GM18861 (cell line): ENCODE measurements at regions not wholly inside any gene's neighbourhood (a gene's known extent, or its start where the extent isn't known, plus 50 kb on each side); places are given as distances from the start of the nearest gene placed in this dataset.
A peak's percentile ranks its signal among the peaks of the same experiment; 100 is the strongest.

Experiments
- ATAC-seq: cut with Tn5 transposase; IDR thresholded peaks from one replicate; pipeline ENCODE4 v1.9.1; 2021; ENCODE audit not compliant: unreplicated experiment

DNA sequence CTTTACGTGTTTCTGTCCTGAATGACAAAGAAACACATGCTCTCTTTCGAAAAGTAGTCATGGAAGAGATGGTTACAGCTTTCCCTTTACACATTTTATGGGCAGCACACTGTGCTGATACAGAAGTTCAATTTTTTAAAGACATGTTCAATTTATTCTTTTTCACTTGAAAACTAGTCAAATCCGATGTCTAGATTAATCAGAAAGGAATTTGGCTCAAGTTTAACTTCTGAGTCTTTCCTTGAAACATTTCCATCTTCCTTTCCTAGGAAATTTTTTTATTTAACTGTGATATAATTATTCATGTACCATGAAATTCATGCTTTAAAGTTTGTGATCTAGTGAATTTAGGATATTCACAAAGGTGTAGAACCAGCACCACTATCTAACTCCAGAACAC is 360.1 kb downstream of the TNS3 start:
- no peak for ATAC-seq

DNA sequence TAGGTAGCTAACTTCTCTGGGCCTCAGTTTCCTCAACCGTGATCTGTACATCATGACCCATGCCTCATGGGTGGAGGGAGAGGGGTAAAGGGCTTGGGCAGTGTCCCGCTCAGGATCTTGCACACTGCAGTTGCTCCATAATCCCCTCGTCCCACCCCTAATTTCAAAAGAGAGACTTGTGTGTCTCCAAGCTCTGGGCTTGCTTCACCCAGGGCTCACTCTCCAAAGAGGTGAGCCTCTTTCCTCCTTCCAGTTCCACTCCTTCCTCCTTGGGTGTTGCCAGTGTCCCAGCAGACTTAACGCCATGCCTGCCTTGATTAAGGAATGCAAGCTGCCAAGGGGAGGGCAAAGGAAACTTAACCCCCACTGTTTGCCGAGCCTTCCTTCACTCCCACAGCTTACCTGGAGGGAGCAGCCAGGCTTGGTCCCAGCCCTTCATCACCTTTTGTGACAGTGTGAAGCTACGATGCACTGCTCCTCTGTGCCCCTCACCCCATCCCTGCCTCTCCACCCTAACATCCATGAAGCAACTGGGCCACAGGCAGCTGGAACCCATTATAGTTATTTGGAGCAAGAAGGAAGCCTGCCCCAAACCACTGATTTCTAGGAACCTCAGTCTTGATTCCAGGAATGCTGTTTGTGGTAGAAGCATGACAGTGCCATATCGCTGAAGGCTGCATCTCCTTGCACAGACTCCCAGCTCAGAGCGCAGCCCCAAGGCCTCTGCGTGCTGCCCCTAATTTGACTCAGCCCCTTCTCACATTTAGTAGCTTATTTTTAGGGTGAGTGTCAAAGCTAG is 363.3 kb downstream of the TNS3 start:
- ATAC-seq = no peak

- ATAC-seq = no peak
Observed at GRCh38 chr7:47217570-47218360, 364.1 kb downstream of the TNS3 start.

GRCh38 chr7:47217086-47217485 is 364.8 kb downstream of the TNS3 start:
- no peak for ATAC-seq

DNA sequence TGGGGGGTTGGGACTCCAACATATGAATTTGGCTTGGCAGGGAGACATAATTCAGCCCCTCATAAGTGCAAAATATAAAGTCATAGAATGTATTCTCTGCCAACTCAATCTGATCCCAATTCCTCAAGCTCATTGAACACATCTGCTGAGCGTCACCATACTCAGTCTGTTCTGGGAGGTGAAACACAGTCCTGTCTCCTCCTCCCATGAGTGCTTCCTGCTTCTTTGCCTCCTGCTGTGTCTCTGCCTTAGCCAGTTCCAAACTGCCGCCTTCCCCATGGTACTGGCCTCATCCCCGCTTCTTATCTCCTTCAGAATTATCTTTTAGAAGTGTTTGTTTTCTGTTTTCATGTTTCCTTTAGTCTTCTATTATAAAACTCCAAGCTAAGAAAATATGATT is 365.5 kb downstream of the TNS3 start:
- no peak for ATAC-seq

DNA sequence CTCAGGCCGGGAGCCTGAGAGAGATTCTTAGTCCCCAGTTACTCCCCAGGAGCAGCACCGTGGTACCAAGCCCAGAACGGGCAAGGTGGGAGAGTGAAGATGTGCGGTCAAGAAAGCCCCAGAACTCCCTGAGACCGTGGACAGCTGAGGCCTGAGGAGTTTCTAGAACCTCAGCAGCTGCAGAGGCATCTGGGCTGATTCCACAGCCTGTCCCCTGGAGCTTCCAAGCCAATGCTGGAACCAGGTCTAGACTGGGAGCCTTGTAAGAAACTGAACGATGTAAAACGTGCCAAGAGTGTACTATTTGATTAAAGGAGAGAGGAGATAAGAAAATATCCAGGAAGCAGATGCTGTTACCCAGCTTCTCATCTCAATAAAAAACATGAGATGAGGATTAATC is 366.3 kb downstream of the TNS3 start:
- ATAC-seq = no peak

GRCh38 chr7:47215049-47215448 is 366.9 kb downstream of the TNS3 start:
- ATAC-seq = no peak

- ATAC-seq = no peak
Observed at GRCh38 chr7:47213276-47213675, 368.6 kb downstream of the TNS3 start.

DNA sequence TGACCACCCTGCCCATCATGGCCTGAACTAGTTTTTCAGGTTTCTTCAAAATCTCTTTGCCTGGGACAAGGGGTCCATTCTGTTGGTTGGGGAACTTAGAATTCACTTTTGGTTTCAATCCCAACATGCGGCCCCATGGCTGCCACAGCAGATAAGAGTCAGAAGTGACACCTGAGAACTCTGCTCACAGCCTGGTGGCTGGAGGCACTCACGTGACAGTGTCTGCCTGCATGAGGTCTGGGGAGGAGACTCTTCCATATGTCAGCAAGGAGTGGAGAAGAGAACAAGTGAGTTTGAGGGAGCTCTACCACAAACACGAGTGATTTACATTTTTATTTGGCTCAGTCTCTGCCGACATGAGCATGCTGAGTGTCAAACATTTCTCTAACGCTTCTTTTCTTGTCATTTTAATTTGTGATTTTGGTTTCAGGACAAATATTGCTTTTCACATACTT is 370.4 kb downstream of the TNS3 start:
- ATAC-seq = no peak

- ATAC-seq = no peak
Observed at GRCh38 chr7:47210281-47210854, 371.5 kb downstream of the TNS3 start.

DNA sequence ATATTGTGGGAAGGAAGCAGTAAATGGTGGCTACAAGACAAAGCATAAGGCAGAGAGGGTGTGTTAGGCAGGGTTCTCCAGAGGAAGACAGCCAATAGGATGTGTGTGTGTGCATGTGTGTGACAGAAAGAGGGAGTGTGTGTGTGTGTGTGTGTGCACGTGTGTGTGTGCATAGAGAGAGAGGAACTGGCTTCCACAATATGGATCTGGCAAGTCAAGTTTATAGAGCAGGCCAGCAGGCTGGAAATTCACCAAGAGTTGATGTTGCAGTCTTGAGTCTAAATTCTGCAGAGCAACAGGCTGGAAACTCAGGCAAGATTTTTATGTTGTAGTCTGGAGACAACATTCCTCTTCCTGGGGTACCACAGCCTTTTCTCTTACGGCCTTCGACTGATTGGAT is 374.0 kb downstream of the TNS3 start:
- no peak for ATAC-seq

DNA sequence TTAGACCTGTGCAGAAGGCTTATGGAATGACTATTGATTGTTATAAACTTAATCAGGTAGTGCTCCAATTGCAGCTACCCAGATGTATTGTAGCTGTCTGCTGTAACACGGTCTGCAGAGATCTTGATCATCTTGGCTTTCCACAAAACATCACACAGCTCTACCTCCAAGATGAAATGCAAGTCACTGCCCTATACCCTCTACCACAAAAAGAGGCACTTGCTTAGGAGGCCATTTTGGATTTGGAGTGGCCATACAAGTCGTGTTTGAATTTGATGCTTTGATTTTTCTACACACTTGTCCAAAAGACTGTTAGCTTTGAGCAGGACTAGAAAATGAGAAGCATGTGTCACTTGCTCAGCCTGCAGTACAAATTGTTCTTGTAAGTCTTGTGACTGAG is 377.2 kb downstream of the TNS3 start:
- ATAC-seq = no peak

GRCh38 chr7:47202146-47202783 is 379.6 kb downstream of the TNS3 start:
- no peak for ATAC-seq

DNA sequence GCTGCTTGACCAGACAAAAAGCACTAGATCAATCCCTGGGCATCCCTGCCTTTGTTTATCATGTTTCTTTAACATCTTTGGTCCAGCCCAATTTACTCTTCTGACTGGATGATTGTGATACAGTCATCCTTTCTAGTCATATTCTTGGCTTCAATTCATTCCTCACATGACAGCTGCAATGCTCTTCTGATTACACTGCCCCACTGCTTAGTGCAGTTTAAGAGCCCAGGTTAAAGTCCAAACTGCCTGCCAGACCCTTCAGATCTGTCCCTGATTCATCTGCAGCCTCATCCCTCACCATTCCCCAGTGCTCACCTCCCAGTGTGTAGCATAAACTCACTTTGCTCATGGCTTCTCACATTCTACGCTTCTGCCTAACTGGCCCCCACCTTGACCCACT is 383.8 kb downstream of the TNS3 start:
- no peak for ATAC-seq

DNA sequence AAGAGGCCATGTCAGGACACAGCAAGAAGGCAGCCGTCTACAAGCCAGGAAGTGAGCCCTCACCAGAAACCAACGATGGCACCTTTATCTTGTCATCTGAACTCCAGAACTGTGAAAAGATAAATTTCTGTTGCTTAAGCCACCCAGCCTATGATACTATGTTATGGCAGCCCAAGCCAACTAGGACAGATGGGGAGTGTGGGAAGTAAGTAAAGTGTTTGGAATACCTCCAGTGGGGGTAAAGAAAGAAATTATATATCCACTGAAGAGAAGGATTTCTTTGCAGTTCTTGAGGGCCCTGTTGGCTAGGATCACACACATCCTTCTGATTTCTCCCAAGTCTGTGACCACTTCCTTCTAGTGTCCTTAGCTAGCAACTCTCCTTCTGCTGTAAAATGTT is 384.4 kb downstream of the TNS3 start:
- no peak for ATAC-seq

DNA sequence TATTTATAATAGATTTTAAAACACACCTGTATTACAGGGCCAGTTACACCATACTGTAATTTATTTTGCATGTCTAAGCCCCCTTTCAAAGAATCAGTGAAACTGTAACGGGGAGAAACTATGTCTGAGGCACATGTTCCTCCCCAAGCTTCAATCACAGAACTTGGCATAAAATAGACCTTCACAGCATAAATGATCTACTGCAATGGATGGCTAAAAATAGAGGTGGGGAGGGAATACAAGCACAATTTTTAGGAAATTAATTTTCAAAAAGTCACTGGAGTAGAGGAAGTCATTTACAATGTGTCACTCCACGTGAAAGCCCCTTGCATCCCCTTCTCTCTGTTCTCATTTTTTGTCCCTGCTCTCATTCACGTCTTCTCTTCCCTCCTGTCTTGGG is 385.2 kb downstream of the TNS3 start:
- no peak for ATAC-seq

GRCh38 chr7:47196106-47196645 is 385.7 kb downstream of the TNS3 start:
- ATAC-seq = no peak

- ATAC-seq = no peak
Observed at GRCh38 chr7:47195641-47196040, 386.3 kb downstream of the TNS3 start.

DNA sequence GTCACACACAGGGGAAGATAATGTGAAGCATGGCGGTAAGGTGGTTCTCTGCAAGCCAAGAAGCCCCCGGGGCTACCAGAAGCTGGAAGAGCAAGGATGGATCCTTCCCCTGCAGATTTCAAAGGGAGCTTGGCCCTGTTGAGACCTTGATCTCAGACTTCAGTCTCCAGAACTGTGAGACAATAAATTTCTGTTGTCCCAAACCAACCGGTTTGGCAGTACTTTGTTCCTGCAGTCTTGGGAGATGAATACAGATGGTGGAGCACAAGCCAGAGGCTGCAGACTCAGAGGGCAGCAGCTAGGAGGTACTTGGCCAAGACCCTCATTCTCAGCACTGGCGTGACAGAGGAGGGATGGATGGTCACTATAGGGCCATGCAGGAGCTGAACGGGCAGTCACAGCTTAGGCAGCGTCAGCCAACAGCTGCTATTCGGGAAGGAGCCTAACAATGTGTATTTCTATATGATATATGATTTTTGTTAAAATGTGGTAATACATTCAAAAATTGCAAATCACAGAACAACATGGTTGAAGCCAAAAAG is 387.3 kb downstream of the TNS3 start:
- no peak for ATAC-seq

DNA sequence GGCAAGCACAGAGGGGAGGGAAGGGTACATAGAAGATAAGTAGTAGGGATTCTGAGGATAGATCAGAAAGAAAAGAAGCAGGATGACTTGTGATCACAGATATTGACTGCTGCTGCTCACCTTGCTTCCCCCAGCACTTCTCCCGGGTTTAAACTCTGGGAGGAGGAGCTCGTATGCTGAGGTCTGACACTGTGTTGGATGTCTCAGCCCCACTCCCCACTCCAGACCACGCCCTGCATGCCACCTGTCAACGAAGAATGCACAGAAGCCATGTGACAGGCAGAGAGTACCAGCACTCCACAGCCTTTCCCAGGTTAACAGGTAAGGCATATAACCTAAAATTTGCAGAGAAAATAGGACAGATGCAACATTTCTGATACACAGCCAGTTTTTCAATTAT is 388.9 kb downstream of the TNS3 start:
- ATAC-seq = no peak

- ATAC-seq = peak; percentile 53
Observed at GRCh38 chr7:47191876-47192291, 390.0 kb downstream of the TNS3 start.
